ENCODE measurements at regions not wholly inside any gene's neighbourhood (a gene's known extent, or its start where the extent isn't known, plus 50 kb on each side); places are given as distances from the start of the nearest gene placed in this dataset.

DNA sequence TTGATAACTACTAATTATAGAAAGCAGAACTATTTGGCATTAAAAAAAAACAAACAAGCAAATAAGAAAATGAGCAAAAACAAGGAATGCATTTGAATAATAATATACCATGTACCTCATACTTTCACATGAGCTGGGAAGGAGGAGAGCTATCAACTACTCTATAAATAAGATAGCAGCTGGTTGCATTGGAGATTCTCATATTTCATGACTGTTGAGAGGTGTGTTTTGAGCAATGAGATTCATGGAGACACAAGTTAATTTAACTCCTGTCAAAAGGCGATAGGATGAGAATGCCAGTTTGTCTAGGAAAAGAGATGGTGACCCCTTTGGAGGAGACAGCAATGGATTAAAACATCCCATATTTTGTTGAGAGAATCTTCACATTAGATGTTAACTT lies 348.8 kb upstream of the SPTLC3 start:
- H3K4me2 ChIP-seq (ENCODE audit: low read depth, low read length, poor library complexity, severe bottlenecking) = no peak overlapping the region

DNA sequence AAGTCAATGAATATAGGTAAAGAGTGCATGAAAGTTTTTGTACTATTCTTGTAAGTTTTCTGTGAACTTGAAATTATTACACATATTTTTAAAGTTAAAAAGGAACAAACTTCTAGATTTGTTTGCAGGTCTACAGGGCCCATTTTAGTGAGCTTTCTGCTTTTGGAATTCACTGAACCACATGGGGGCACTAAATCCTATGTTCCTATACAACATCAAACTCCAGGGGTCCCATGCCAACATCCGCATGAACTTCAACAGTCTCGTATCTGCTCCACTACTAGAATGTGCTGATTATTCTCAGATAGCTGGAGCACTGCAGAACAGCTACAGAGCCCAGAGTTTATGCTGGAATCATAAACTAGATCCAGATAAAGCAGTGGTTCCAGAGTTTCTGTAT lies 347.9 kb upstream of the SPTLC3 start:
- Histone ChIP-seq H3K4me3 (ENCODE audit: insufficient read depth, low read length, poor library complexity, severe bottlenecking) (no peak overlapping the region), H3K9me2 (replicated peaks; ENCODE audit: insufficient read depth, low read length) (no peaks in the 10 kb centered on the region), H2AFZ (ENCODE audit: low read depth, low read length, severe bottlenecking) (no peak overlapping the region), H3K9me3 (ENCODE audit: insufficient read depth, low read length) (peaks cover 4% of the 10 kb centered on the region; the same call in 1 of the 2 replicates), H3F3A (ENCODE audit: insufficient read depth) (no peaks in the 10 kb centered on the region), H3K79me2 (ENCODE audit: insufficient read depth, low read length) (no peaks in the 10 kb centered on the region), H3K36me3 (ENCODE audit: low read length) (no peaks in the 10 kb centered on the region), H3K4me2 (ENCODE audit: low read depth, low read length, poor library complexity, severe bottlenecking) (no peak overlapping the region), H3K9ac (ENCODE audit: low read length) (no peak overlapping the region), H4K20me1 (ENCODE audit: low read depth, low read length) (no peaks in the 10 kb centered on the region), H3K27ac (ENCODE audit: low read depth, low read length) (no peak overlapping the region), H3K27me3 (ENCODE audit: low read length) (no peaks in the 10 kb centered on the region)
- TF ChIP-seq, protein P1, sequence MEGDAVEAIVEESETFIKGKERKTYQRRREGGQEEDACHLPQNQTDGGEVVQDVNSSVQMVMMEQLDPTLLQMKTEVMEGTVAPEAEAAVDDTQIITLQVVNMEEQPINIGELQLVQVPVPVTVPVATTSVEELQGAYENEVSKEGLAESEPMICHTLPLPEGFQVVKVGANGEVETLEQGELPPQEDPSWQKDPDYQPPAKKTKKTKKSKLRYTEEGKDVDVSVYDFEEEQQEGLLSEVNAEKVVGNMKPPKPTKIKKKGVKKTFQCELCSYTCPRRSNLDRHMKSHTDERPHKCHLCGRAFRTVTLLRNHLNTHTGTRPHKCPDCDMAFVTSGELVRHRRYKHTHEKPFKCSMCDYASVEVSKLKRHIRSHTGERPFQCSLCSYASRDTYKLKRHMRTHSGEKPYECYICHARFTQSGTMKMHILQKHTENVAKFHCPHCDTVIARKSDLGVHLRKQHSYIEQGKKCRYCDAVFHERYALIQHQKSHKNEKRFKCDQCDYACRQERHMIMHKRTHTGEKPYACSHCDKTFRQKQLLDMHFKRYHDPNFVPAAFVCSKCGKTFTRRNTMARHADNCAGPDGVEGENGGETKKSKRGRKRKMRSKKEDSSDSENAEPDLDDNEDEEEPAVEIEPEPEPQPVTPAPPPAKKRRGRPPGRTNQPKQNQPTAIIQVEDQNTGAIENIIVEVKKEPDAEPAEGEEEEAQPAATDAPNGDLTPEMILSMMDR (IDR thresholded peaks at IDR 0.05; ENCODE audit: insufficient read depth, low read length, poor library complexity, severe bottlenecking) = no peak
- no peak for TF ChIP-seq EZH2phosphoT487 (conservative IDR thresholded peaks at IDR 0.05; ENCODE audit: low read length)

More for the DNA sequence above, 348.8 kb upstream of the SPTLC3 start:
- Histone ChIP-seq H3K36me3 (ENCODE audit: low read length) (no peaks in the 10 kb centered on the region), H3K4me3 (ENCODE audit: insufficient read depth, low read length, poor library complexity, severe bottlenecking) (no peak overlapping the region), H3F3A (ENCODE audit: insufficient read depth) (no peaks in the 10 kb centered on the region), H3K79me2 (ENCODE audit: insufficient read depth, low read length) (no peaks in the 10 kb centered on the region), H4K20me1 (ENCODE audit: low read depth, low read length) (no peaks in the 10 kb centered on the region), H3K9me2 (replicated peaks; ENCODE audit: insufficient read depth, low read length) (no peaks in the 10 kb centered on the region), H2AFZ (ENCODE audit: low read depth, low read length, severe bottlenecking) (no peak overlapping the region), H3K27ac (ENCODE audit: low read depth, low read length) (no peak overlapping the region), H3K27me3 (ENCODE audit: low read length) (no peaks in the 10 kb centered on the region), H3K9ac (ENCODE audit: low read length) (no peak overlapping the region), H3K9me3 (ENCODE audit: insufficient read depth, low read length) (peaks cover 4% of the 10 kb centered on the region; the same call in 1 of the 2 replicates)
- TF ChIP-seq EZH2phosphoT487 (conservative IDR thresholded peaks at IDR 0.05; ENCODE audit: low read length) = no peak
- TF ChIP-seq, protein P1 (IDR thresholded peaks at IDR 0.05; ENCODE audit: insufficient read depth, low read length, poor library complexity, severe bottlenecking) = no peak

DNA sequence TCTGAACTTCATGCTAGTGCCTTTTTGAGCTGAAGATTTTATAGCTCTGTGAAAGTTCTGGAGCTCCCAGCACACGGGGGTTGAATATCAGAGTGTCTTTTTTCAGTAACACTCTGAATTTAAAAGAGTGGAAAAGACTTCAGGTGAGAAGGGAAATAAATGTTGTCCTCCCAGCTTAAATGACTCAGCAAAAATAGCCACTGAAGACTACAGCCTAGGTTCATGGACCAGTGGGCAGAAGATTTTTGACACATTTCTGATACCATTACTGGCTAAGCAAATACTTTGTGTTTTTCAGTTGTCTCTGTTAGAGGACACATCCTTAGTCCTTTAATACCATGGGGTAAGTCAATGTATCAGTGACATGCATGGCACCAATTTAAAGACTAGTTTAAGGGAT lies 338.5 kb upstream of the SPTLC3 start:
- Histone ChIP-seq H3F3A (ENCODE audit: insufficient read depth) (no peaks in the 10 kb centered on the region), H3K4me2 (ENCODE audit: low read depth, low read length, poor library complexity, severe bottlenecking) (no peak overlapping the region), H3K9ac (ENCODE audit: low read length) (no peak overlapping the region), H3K79me2 (ENCODE audit: insufficient read depth, low read length) (no peaks in the 10 kb centered on the region), H4K20me1 (ENCODE audit: low read depth, low read length) (no peaks in the 10 kb centered on the region), H2AFZ (ENCODE audit: low read depth, low read length, severe bottlenecking) (no peak overlapping the region), H3K9me2 (replicated peaks; ENCODE audit: insufficient read depth, low read length) (no peaks in the 10 kb centered on the region), H3K9me3 (ENCODE audit: insufficient read depth, low read length) (no peaks in the 10 kb centered on the region), H3K27me3 (ENCODE audit: low read length) (no peaks in the 10 kb centered on the region), H3K27ac (ENCODE audit: low read depth, low read length) (no peak overlapping the region), H3K36me3 (ENCODE audit: low read length) (no peaks in the 10 kb centered on the region), H3K4me3 (ENCODE audit: insufficient read depth, low read length, poor library complexity, severe bottlenecking) (no peak overlapping the region)
- no peak for TF ChIP-seq EZH2phosphoT487 (conservative IDR thresholded peaks at IDR 0.05; ENCODE audit: low read length)
- TF ChIP-seq, protein P1 (IDR thresholded peaks at IDR 0.05; ENCODE audit: insufficient read depth, low read length, poor library complexity, severe bottlenecking) = no peak
